PC-9 (cell line): ENCODE measurements at regions not wholly inside any gene's neighbourhood (a gene's known extent, or its start where the extent isn't known, plus 50 kb on each side); places are given as distances from the start of the nearest gene placed in this dataset.

Source experiments
- BruUV-seq: library from RNA; stranded (reverse); fragments of 400-500 nt; replicated peaks from 2 replicates; lab custom pipeline; 2021; lab: Mats Ljungman, UMichigan
- CTCF ChIA-PET: fragments of 300-600 bp; sonication (Branson Sonifier 250); formaldehyde crosslinking; loops from one replicate; lab custom pipeline; 2022; ENCODE audit warnings: antibody characterized with exemption; lab: Charles Lee
- POLR2A ChIA-PET: fragments of 300-600 bp; sonication (Branson Sonifier 250); formaldehyde crosslinking; loops from one replicate; lab custom pipeline; 2022; ENCODE audit warnings: antibody characterized with exemption; ENCODE audit not compliant: unreplicated experiment; lab: Charles Lee
- DNase-seq, 2 experiments: peaks; one replicate each; pipeline versions ENCODE4 v3.0.0 to v3.0.0-alpha.2; 2015 to 2022; ENCODE audit warnings: mixed read lengths in 1 of 2
- H2AFZ ChIP-seq: fragments of 200-600 bp; sonication (generic); 2 replicates; pipeline ENCODE4 v1.8.1; 2017; ENCODE audit warnings: antibody characterized with exemption
- H3F3A ChIP-seq: fragments of 200-600 bp; sonication (generic); 2 replicates; pipeline ENCODE4 v1.8.1; 2017; ENCODE audit warnings: antibody characterized with exemption, mild to moderate bottlenecking, low read depth; ENCODE audit not compliant: insufficient read depth
- H3K27ac ChIP-seq: fragments of 200-600 bp; sonication (generic); 2 replicates; pipeline ENCODE4 v1.6.1; 2016; ENCODE audit warnings: mixed run types
- H3K27me3 ChIP-seq: fragments of 200-600 bp; sonication (generic); 2 replicates; pipeline ENCODE4 v1.6.1; 2016; ENCODE audit warnings: low read depth, mixed run types; ENCODE audit not compliant: insufficient read depth
- H3K36me3 ChIP-seq: fragments of 200-600 bp; sonication (generic); 2 replicates; pipeline ENCODE4 v1.6.1; 2016; ENCODE audit warnings: low read depth, mixed run types
- H3K4me1 ChIP-seq: fragments of 200-600 bp; sonication (generic); replicated peaks from 2 replicates; pipeline ENCODE4 v1.6.1; 2016; ENCODE audit warnings: mixed run types; ENCODE audit not compliant: insufficient read depth
- H3K4me2 ChIP-seq: fragments of 200-600 bp; sonication (generic); 2 replicates; pipeline ENCODE4 v1.6.1; 2017; ENCODE audit warnings: mixed run types
- H3K4me3 ChIP-seq: fragments of 200-600 bp; sonication (generic); 2 replicates; pipeline ENCODE4 v1.6.1; 2016; ENCODE audit warnings: mixed run types
- H3K79me2 ChIP-seq: fragments of 200-600 bp; sonication (generic); 2 replicates; pipeline ENCODE4 v1.6.1; 2017; ENCODE audit warnings: low read depth, mixed run types
- H3K9me2 ChIP-seq: fragments of 200-600 bp; sonication (generic); 2 replicates; pipeline ENCODE4 v1.8.1; 2017; ENCODE audit warnings: mild to moderate bottlenecking; ENCODE audit not compliant: insufficient read depth
- H3K9me3 ChIP-seq: fragments of 200-600 bp; sonication (generic); 2 replicates; pipeline ENCODE4 v1.8.1; 2016; ENCODE audit warnings: low read depth; ENCODE audit not compliant: insufficient read depth
- H4K20me1 ChIP-seq: fragments of 200-600 bp; sonication (generic); 2 replicates; pipeline ENCODE4 v1.8.1; 2017; ENCODE audit not compliant: insufficient read depth
- CTCF ChIP-seq: fragments of 200-600 bp; sonication (generic); conservative IDR thresholded peaks from 2 replicates; pipeline ENCODE4 v1.6.1; 2017; ENCODE audit warnings: mixed run types, antibody characterized with exemption, mild to moderate bottlenecking, moderate library complexity
- EZH2 ChIP-seq: fragments of 200-600 bp; sonication (generic); IDR thresholded peaks from 2 replicates; pipeline ENCODE4 v1.8.0; 2017; ENCODE audit warnings: antibody characterized with exemption, low read depth
- intact Hi-C: fragments of 100-400 bp; cut with micrococcal nuclease; formaldehyde crosslinking; loops from one replicate; pipeline ENCODE4 v1.10.0; 2022; ENCODE audit not compliant: unreplicated experiment

DNA sequence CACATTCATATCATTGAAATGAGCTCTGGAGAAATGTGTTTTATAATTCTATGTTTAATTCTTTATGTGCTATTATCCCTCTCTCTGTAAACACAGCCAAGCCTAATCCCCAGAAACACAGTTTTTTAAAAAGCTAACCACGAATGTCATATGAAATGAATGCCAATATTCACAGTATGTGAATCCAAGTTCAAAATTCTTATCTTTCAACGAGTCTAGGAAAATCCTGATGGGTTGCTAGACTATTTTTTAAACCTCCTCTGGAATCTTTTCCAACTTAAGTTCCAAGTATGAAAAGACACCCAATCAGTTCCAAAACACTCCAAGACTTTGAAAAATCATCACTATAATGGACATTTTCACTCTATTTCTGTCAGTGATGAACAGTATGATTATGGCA lies 689.3 kb downstream of the HACE1 start:
- Histone ChIP-seq H3K9me2 (no peaks in the 10 kb centered on the region), H3K79me2 (no peaks in the 10 kb centered on the region), H3K36me3 (no peaks in the 10 kb centered on the region), H3F3A (no peaks in the 10 kb centered on the region), H3K27ac (no peak overlapping the region), H3K9me3 (peaks cover 4% of the 10 kb centered on the region; the same call in 1 of the 2 replicates), H3K27me3 (no peaks in the 10 kb centered on the region), H2AFZ (no peak overlapping the region), H3K4me1 (no peaks in the 10 kb centered on the region), H4K20me1 (no peaks in the 10 kb centered on the region), H3K4me3 (no peak overlapping the region), H3K4me2 (no peak overlapping the region)
- ChIA-PET CTCF (no interaction called here), POLR2A (no interaction called here)
- DNase-seq: no peak
- intact Hi-C loops: no loop called here
- TF ChIP-seq CTCF (no peak), EZH2 (no peak)
- BruUV-seq: no TSS peak

GRCh38 chr6:104166055-104166668 lies 693.6 kb downstream of the HACE1 start:
- no peaks in the 10 kb centered on the region for H3K4me1 ChIP-seq
- H3F3A ChIP-seq: no peaks in the 10 kb centered on the region
- H3K36me3 ChIP-seq: no peaks in the 10 kb centered on the region
- H3K4me2 ChIP-seq: no peak overlapping the region
- DNase-seq: no peak
- H3K79me2 ChIP-seq: no peaks in the 10 kb centered on the region
- H3K27me3 ChIP-seq: no peaks in the 10 kb centered on the region
- POLR2A ChIA-PET: no interaction called here
- intact Hi-C loops: no loop called here
- CTCF ChIA-PET: no interaction called here
- peaks cover 4% of the 10 kb centered on the region; the same call in 1 of the 2 replicates for H3K9me3 ChIP-seq
- H3K9me2 ChIP-seq: no peaks in the 10 kb centered on the region
- H3K4me3 ChIP-seq: no peak overlapping the region
- H3K27ac ChIP-seq: no peak overlapping the region
- no peaks in the 10 kb centered on the region for H4K20me1 ChIP-seq
- TF ChIP-seq EZH2 (no peak), CTCF (no peak)
- no peak overlapping the region for H2AFZ ChIP-seq
- no TSS peak for BruUV-seq

DNA sequence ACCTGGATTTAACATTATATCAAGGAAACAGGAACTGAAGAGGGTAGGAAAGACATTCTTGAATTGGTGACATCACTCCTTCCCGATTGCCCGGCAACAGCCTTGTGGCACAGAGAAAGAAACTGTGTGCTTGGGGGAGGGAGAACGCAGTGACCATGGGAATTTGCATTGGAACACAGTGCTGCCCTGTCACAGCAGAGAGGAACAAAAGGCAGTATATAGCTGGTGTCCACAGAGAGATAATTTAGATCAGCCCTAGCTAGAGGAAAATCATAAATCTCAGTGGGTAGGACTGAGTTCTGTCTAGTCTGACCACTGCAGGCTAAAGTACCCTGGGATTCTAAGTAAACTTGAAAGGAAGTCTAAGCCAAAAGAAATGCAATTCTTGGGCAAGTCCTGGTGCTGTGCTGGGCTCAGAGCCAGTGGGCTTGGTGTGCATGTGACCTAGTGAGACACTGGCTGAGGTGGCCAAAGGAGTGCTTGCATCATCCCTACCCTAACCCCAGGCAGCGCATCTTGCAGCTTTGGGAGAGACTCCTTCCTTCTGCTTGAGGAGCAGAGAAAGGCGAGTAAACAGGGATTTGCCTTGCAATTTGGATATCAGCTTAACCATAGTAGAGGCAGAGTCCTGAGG lies 697.6 kb downstream of the HACE1 start:
- no peaks in the 10 kb centered on the region for H3K79me2 ChIP-seq
- no peak overlapping the region for H3K4me2 ChIP-seq
- CTCF ChIA-PET: no interaction called here
- H3K9me2 ChIP-seq: no peaks in the 10 kb centered on the region
- BruUV-seq: no TSS peak
- H3K9me3 ChIP-seq: peaks cover 4% of the 10 kb centered on the region; the same call in 1 of the 2 replicates
- H3K4me3 ChIP-seq: no peak overlapping the region
- POLR2A ChIA-PET: no interaction called here
- H3K36me3 ChIP-seq: no peaks in the 10 kb centered on the region
- H4K20me1 ChIP-seq: no peaks in the 10 kb centered on the region
- H2AFZ ChIP-seq: 0 out of 2 replicates have a peak overlapping the region, but pooled peaks have one; percentile 10
- H3K27me3 ChIP-seq: no peaks in the 10 kb centered on the region
- H3K27ac ChIP-seq: no peak overlapping the region; the same call in 1 of the 2 replicates
- H3F3A ChIP-seq: no peaks in the 10 kb centered on the region
- intact Hi-C loops: no loop called here
- DNase-seq: peak in 1 of 2 experiments; percentile 30
- H3K4me1 ChIP-seq: no peaks in the 10 kb centered on the region
- TF ChIP-seq CTCF (no peak), EZH2 (no peak)
